Naive thymus-derived CD4-positive, alpha-beta T cell (primary cell): ENCODE measurements at regions not wholly inside any gene's neighbourhood (a gene's known extent, or its start where the extent isn't known, plus 50 kb on each side); places are given as distances from the start of the nearest gene placed in this dataset.
"Not testable (repeated sequence)": the region's sequence is repeated elsewhere in the genome, so short reads cannot be mapped to it uniquely, and the experiment has no call there.

Experiments
- ATAC-seq: fragments of 150-1000 bp; cut with Tn5 transposase; 2 replicates; pipeline ENCODE4 v1.10.0; 2021; ENCODE audit warnings: mild to moderate bottlenecking, moderate library complexity
- CTCF ChIA-PET: fragments of 350-600 bp; sonication (Branson Sonifier 250); formaldehyde crosslinking; loops from one replicate; lab custom pipeline; 2021; ENCODE audit warnings: antibody characterized with exemption; lab: Charles Lee
- POLR2A ChIA-PET: fragments of 350-600 bp; sonication (Branson Sonifier 250); formaldehyde crosslinking; loops from one replicate; lab custom pipeline; 2021; ENCODE audit warnings: antibody characterized with exemption, inconsistent platforms; lab: Charles Lee
- DNase-seq, 9 donors: peaks; one replicate each; pipeline versions ENCODE4 v3.0.0 to v3.0.0-alpha.2; 2020 to 2022; ENCODE audit warnings: mixed read lengths in 1 of 9
- H3K27ac ChIP-seq: one replicate; pipeline ENCODE4 v1.7.0; 2013; ENCODE audit warnings: mild to moderate bottlenecking, low read depth, low read length, moderate library complexity
- H3K27me3 ChIP-seq, 2 donors: one replicate each; pipeline ENCODE4 v1.7.0; 2013; ENCODE audit warnings: low read length in 2 of 2, mild to moderate bottlenecking in 2 of 2, moderate library complexity in 2 of 2; ENCODE audit not compliant: control insufficient read depth in 2 of 2, insufficient read depth in 2 of 2
- H3K36me3 ChIP-seq, 3 experiments: 1 replicate in 2 of 3; 2 replicates in 1 of 3; pipeline ENCODE4 v1.7.0; 2013; ENCODE audit warnings: low read length in 3 of 3, mild to moderate bottlenecking in 3 of 3, moderate library complexity in 1 of 3; ENCODE audit not compliant: insufficient read depth in 3 of 3, control insufficient read depth in 2 of 3
- H3K4me1 ChIP-seq, 2 donors: one replicate each; pipeline ENCODE4 v1.7.0; 2013; ENCODE audit warnings: low read length in 2 of 2, mild to moderate bottlenecking in 2 of 2, moderate library complexity in 1 of 2; ENCODE audit not compliant: control insufficient read depth in 2 of 2, insufficient read depth in 2 of 2
- H3K4me3 ChIP-seq: 2 replicates; pipeline ENCODE4 v1.7.0; 2013; ENCODE audit warnings: mild to moderate bottlenecking, low read length
- H3K9me3 ChIP-seq, 3 experiments: 1 replicate in 2 of 3; 2 replicates in 1 of 3; pipeline ENCODE4 v1.7.0; 2013; ENCODE audit warnings: low read length in 3 of 3; ENCODE audit not compliant: control insufficient read depth in 2 of 3
- H3K27ac Mint-ChIP-seq, 9 donors: one replicate each; pipeline ENCODE4 v1.8.0; 2020 to 2022; ENCODE audit warnings: mixed read lengths in 9 of 9, mild to moderate bottlenecking in 8 of 9, moderate library complexity in 5 of 9, inconsistent platforms in 2 of 9
- H3K27me3 Mint-ChIP-seq, 5 donors: one replicate each; pipeline ENCODE4 v1.8.0; 2021 to 2022; ENCODE audit warnings: mixed read lengths in 5 of 5, mild to moderate bottlenecking in 1 of 5
- H3K36me3 Mint-ChIP-seq, 5 donors: one replicate each; pipeline ENCODE4 v1.8.0; 2020 to 2022; ENCODE audit warnings: mixed read lengths in 5 of 5, mild to moderate bottlenecking in 3 of 5, inconsistent platforms in 1 of 5
- H3K4me1 Mint-ChIP-seq, 7 donors: one replicate each; pipeline ENCODE4 v1.8.0; 2020 to 2022; ENCODE audit warnings: mixed read lengths in 7 of 7, mild to moderate bottlenecking in 3 of 7, inconsistent platforms in 1 of 7
- H3K4me3 Mint-ChIP-seq, 10 donors: one replicate each; pipeline ENCODE4 v1.8.0; 2020 to 2022; ENCODE audit warnings: mild to moderate bottlenecking in 10 of 10, mixed read lengths in 10 of 10, moderate library complexity in 6 of 10, inconsistent platforms in 2 of 10
- H3K9me3 Mint-ChIP-seq, 11 donors: one replicate each; pipeline ENCODE4 v1.8.0; 2020 to 2022; ENCODE audit warnings: mixed read lengths in 11 of 11, mild to moderate bottlenecking in 4 of 11, inconsistent platforms in 1 of 11, moderate library complexity in 1 of 11
- intact Hi-C, 2 donors: fragments of 100-400 bp; cut with micrococcal nuclease; formaldehyde crosslinking; loops; one replicate each; pipeline ENCODE4 v1.15.1; 2023

- not testable (repeated sequence) for H3K36me3 Mint-ChIP-seq, H3K9me3 ChIP-seq, H3K27me3 ChIP-seq, H3K36me3 ChIP-seq, H3K4me1 ChIP-seq, H3K27me3 Mint-ChIP-seq
- intact Hi-C loops, result loop anchor here (1.0 to 2.0 kb wide), 6 partner anchors 10 to 70 kb away; a partner anchor contains a TSS
- DNase-seq (peak in 8 of 9 donors; percentile 45 to 84 (median 79)), ATAC-seq (peak; percentile 80)
- Mint-ChIP-seq H3K27ac (peak overlapping the region; percentile 90 to 100 (median 98)), H3K4me1 (peaks cover 9 to 50% (median 26%) of the 10 kb centered on the region in 7 donors), H3K4me3 (peak overlapping the region; percentile 82 to 99 (median 94)), H3K9me3 (peaks cover 0 to 11% (median 0%) of the 10 kb centered on the region in 11 donors)
- Histone ChIP-seq H3K4me3 (peak overlapping the region; percentile 87), H3K27ac (peak overlapping the region; percentile 89)
- POLR2A ChIA-PET, result interaction anchor here (0.6 to 9.2 kb wide), 40 partner anchors 11 to 1804 kb away, joined by 3 to 445 read pairs (median 5); partner anchors contain the start of gene ZNF184
- CTCF ChIA-PET, result interaction anchor here (0.7 to 2.5 kb wide), 9 partner anchors 10 to 78 kb away, joined by 3 to 11 read pairs (median 5); a partner anchor contains a TSS
Measured at GRCh38 chr6:27824211-27825024, 87.8 kb downstream of the OR2B2 start.

GRCh38 chr6:27823714-27824210 is 88.4 kb downstream of the OR2B2 start:
- Histone ChIP-seq H3K4me3 (peak overlapping the region; percentile 87), H3K27ac (peak overlapping the region; percentile 89)
- DNase-seq, result peak; percentile 56 to 81 (median 69)
- not testable (repeated sequence) for H3K4me1 ChIP-seq, H3K36me3 Mint-ChIP-seq, H3K27me3 Mint-ChIP-seq, H3K9me3 ChIP-seq, H3K27me3 ChIP-seq, H3K36me3 ChIP-seq
- H3K9me3 Mint-ChIP-seq, result peaks cover 0 to 11% (median 0%) of the 10 kb centered on the region in 11 donors
- intact Hi-C loops, result loop anchor here (1.0 to 2.0 kb wide), 8 partner anchors 8 to 71 kb away; a partner anchor contains a TSS
- H3K27ac Mint-ChIP-seq, result peak overlapping the region; percentile 90 to 100 (median 98)
- peak overlapping the region; percentile 82 to 99 (median 94) for H3K4me3 Mint-ChIP-seq
- ChIA-PET POLR2A (interaction anchor here (0.6 to 9.2 kb wide), 26 partner anchors 12 to 1798 kb away, joined by 3 to 445 read pairs (median 11); a partner anchor contains a TSS), CTCF (interaction anchor here (0.9 to 2.5 kb wide), 5 partner anchors 14 to 78 kb away, joined by 3 to 11 read pairs (median 5); a partner anchor contains a TSS)
- peak; percentile 85 for ATAC-seq
- peaks cover 9 to 46% (median 23%) of the 10 kb centered on the region in 7 donors for H3K4me1 Mint-ChIP-seq

GRCh38 chr6:27816906-27817305 is 95.3 kb downstream of the OR2B2 start:
- CTCF ChIA-PET, result no interaction called here

GRCh38 chr6:27814665-27815424 is 97.4 kb downstream of the OR2B2 start:
- ATAC-seq (peak; percentile 85), DNase-seq (peak in 8 of 9 donors; percentile 67 to 92 (median 86))
- Mint-ChIP-seq H3K36me3 (peaks cover 0 to 1% (median 0%) of the 10 kb centered on the region in 5 donors), H3K4me1 (peaks cover 16 to 63% (median 33%) of the 10 kb centered on the region in 7 donors), H3K9me3 (peaks cover 0 to 9% (median 0%) of the 10 kb centered on the region in 11 donors), H3K27me3 (peaks cover 0 to 8% (median 0%) of the 10 kb centered on the region in 5 donors), H3K4me3 (peak overlapping the region; percentile 82 to 93 (median 88)), H3K27ac (peak overlapping the region; percentile 78 to 100 (median 92))
- Histone ChIP-seq H3K27ac (peak overlapping the region; percentile 67), H3K36me3 (no peaks in the 10 kb centered on the region), H3K4me3 (peak overlapping the region; percentile 72), H3K9me3 (no peaks in the 10 kb centered on the region), H3K27me3 (no peaks in the 10 kb centered on the region), H3K4me1 (peaks cover 11 to 23% of the 10 kb centered on the region in 2 donors)
- ChIA-PET POLR2A (interaction anchor here (0.7 to 10.6 kb wide), 20 partner anchors 7 to 1793 kb away, joined by 3 to 739 read pairs (median 6); a partner anchor contains a TSS), CTCF (interaction anchor here (1.3 to 1.8 kb wide), 3 partner anchors 59 to 80 kb away, joined by 5 to 6 read pairs (median 5); a partner anchor contains a TSS)
- intact Hi-C loops, result loop anchor here (1.0 to 10.0 kb wide), 14 partner anchors 8 to 1794 kb away; a partner anchor contains a TSS

More at GRCh38 chr6:27816906-27817305, 95.3 kb downstream of the OR2B2 start:
- Mint-ChIP-seq H3K27me3 (peaks cover 0 to 2% (median 0%) of the 10 kb centered on the region in 5 donors), H3K9me3 (peaks cover 0 to 6% (median 0%) of the 10 kb centered on the region in 11 donors), H3K4me1 (peaks cover 8 to 53% (median 15%) of the 10 kb centered on the region in 7 donors), H3K36me3 (peaks cover 0 to 1% (median 0%) of the 10 kb centered on the region in 5 donors), H3K27ac (peak overlapping the region in 2 of 9 donors; percentile 3 to 68), H3K4me3 (peak overlapping the region in 2 of 10 donors; percentile 9 to 48)
- intact Hi-C loops, result loop anchor here (5.0 to 10.0 kb wide), 2 partner anchors 538 to 540 kb away; no protein-coding TSS in a partner anchor
- no peaks in the 10 kb centered on the region for H3K36me3 ChIP-seq
- H3K4me1 ChIP-seq, result peaks cover 0 to 6% of the 10 kb centered on the region in 2 donors
- no peaks in the 10 kb centered on the region for H3K27me3 ChIP-seq
- DNase-seq (no peak), ATAC-seq (no peak)
- H3K27ac ChIP-seq, result no peak overlapping the region
- POLR2A ChIA-PET, result interaction anchor here (0.7 to 9.2 kb wide), 4 partner anchors 19 to 1313 kb away, joined by 4 to 445 read pairs (median 288); a partner anchor contains a TSS
- H3K9me3 ChIP-seq, result no peaks in the 10 kb centered on the region
- H3K4me3 ChIP-seq, result no peak overlapping the region

GRCh38 chr6:27814415-27814664 is 97.9 kb downstream of the OR2B2 start:
- POLR2A ChIA-PET, result interaction anchor here (0.7 to 10.6 kb wide), 15 partner anchors 8 to 1793 kb away, joined by 3 to 739 read pairs (median 6); a partner anchor contains a TSS
- not testable (repeated sequence) for H3K9me3 ChIP-seq, H3K36me3 Mint-ChIP-seq, H3K9me3 Mint-ChIP-seq, H3K27me3 Mint-ChIP-seq, H3K27me3 ChIP-seq, H3K36me3 ChIP-seq, DNase-seq
- ATAC-seq, result peak; percentile 34
- peaks cover 16 to 61% (median 37%) of the 10 kb centered on the region in 7 donors for H3K4me1 Mint-ChIP-seq
- CTCF ChIA-PET, result interaction anchor here (1.3 to 1.8 kb wide), 3 partner anchors 60 to 80 kb away, joined by 5 to 6 read pairs (median 5); a partner anchor contains a TSS
- H3K4me3 Mint-ChIP-seq, result peak overlapping the region; percentile 82 to 93 (median 88)
- H3K4me1 ChIP-seq, result peaks cover 11 to 27% of the 10 kb centered on the region in 2 donors
- H3K27ac ChIP-seq, result peak overlapping the region; percentile 67
- peak overlapping the region; percentile 72 for H3K4me3 ChIP-seq
- peak overlapping the region; percentile 78 to 100 (median 92) for H3K27ac Mint-ChIP-seq
- intact Hi-C loops, result loop anchor here (1.0 to 10.0 kb wide), 12 partner anchors 10 to 1794 kb away; a partner anchor contains a TSS
